ENCODE measurements at regions not wholly inside any gene's neighbourhood (a gene's known extent, or its start where the extent isn't known, plus 50 kb on each side); places are given as distances from the start of the nearest gene placed in this dataset.

DNA sequence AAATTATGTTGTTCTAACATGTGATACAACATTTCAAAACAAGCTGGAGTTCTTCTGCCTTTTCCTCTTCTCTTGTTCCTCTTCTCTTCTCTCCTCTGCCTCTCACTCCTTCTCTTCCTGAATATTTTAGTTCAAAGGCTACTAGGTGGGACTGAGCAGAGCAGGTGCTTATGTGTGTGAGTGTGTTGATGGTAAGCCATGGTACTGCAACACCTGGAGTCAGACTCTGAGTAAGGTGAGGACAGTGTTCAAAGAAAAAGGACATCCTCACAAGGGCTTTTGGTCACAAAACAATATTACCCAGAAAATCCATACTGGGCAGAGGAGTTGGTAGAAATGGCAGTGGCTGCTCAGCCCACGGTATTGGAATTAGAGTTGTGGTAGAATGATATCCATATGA is 1188.7 kb downstream of the SLITRK1 start:
- no peak for DNase-seq
- no peak for TF ChIP-seq POLR2A (IDR thresholded peaks at IDR 0.05)
- TF ChIP-seq, protein P1, sequence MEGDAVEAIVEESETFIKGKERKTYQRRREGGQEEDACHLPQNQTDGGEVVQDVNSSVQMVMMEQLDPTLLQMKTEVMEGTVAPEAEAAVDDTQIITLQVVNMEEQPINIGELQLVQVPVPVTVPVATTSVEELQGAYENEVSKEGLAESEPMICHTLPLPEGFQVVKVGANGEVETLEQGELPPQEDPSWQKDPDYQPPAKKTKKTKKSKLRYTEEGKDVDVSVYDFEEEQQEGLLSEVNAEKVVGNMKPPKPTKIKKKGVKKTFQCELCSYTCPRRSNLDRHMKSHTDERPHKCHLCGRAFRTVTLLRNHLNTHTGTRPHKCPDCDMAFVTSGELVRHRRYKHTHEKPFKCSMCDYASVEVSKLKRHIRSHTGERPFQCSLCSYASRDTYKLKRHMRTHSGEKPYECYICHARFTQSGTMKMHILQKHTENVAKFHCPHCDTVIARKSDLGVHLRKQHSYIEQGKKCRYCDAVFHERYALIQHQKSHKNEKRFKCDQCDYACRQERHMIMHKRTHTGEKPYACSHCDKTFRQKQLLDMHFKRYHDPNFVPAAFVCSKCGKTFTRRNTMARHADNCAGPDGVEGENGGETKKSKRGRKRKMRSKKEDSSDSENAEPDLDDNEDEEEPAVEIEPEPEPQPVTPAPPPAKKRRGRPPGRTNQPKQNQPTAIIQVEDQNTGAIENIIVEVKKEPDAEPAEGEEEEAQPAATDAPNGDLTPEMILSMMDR (IDR thresholded peaks at IDR 0.05) = no peak
- intact Hi-C loops (cut with DNase I; ENCODE audit: low total_unique reads) = no loop called here
- Histone ChIP-seq H3K27ac (no peak overlapping the region), H3K9me3 (no peaks in the 10 kb centered on the region), H3K27me3 (no peaks in the 10 kb centered on the region), H3K4me3 (no peak overlapping the region), H3K36me3 (no peaks in the 10 kb centered on the region), H3K4me1 (no peaks in the 10 kb centered on the region)

DNA sequence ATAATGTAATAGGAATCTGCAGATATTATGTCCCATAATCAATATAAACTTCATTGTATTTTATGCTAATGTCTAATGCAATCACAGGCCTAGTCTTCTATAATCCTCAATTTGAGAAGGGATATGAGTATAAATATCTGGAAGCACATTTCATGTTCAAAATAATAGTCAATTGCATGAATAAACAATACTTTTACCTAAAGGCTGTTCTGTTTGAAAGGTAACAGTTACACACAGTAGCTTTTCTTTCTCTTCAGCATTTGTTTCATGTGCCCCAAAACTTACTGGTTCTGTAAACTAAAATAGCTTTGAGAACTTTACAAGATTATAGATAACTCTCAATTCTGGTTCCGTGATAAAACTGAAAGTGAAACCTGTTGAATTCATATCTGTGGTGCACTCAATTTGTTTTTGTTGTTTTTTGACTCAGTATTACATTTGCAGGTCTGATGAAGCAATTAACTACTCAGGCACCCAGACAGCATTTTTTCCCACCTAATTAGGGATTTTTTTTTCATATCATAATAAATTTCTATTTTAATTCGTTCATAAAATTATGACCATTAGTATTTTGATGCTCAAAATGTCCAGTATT is 1193.8 kb downstream of the SLITRK1 start:
- H3K27me3 ChIP-seq = no peaks in the 10 kb centered on the region
- TF ChIP-seq, protein P1 (IDR thresholded peaks at IDR 0.05) = no peak
- no peak for TF ChIP-seq POLR2A (IDR thresholded peaks at IDR 0.05)
- intact Hi-C loops (cut with DNase I; ENCODE audit: low total_unique reads) = no loop called here
- no peaks in the 10 kb centered on the region for H3K36me3 ChIP-seq
- no peak for DNase-seq
- H3K4me1 ChIP-seq = no peaks in the 10 kb centered on the region
- H3K9me3 ChIP-seq = no peaks in the 10 kb centered on the region
- H3K27ac ChIP-seq = peak overlapping the region in 1 of 2 donors; percentile 9
- peak overlapping the region; percentile 3 to 18 for H3K4me3 ChIP-seq

DNA sequence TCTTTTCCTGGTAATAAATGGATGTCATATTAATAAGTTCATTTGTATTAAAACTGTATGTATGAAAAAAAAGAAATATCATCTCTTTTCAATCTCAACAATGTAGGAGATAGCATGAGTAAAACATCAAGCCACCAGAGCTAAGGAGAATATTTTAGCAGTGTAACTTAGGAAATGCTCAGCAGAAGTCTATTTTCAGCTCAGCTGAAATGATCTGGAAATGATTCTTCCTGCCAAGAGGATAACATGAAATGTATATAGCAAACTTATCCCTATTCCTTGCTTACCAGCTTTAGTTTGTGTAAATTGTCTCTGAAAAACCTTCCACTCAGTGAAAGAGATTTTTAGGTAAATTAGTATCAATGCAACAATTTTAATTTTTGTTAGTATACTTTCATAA is 1194.4 kb downstream of the SLITRK1 start:
- no peak for TF ChIP-seq POLR2A (IDR thresholded peaks at IDR 0.05)
- TF ChIP-seq, protein P1 (IDR thresholded peaks at IDR 0.05) = no peak
- DNase-seq = no peak
- H3K4me1 ChIP-seq = no peaks in the 10 kb centered on the region
- H3K27ac ChIP-seq = no peak overlapping the region
- no peaks in the 10 kb centered on the region for H3K27me3 ChIP-seq
- intact Hi-C loops (cut with DNase I; ENCODE audit: low total_unique reads) = no loop called here
- no peaks in the 10 kb centered on the region for H3K36me3 ChIP-seq
- no peak overlapping the region for H3K4me3 ChIP-seq
- H3K9me3 ChIP-seq = no peaks in the 10 kb centered on the region

DNA sequence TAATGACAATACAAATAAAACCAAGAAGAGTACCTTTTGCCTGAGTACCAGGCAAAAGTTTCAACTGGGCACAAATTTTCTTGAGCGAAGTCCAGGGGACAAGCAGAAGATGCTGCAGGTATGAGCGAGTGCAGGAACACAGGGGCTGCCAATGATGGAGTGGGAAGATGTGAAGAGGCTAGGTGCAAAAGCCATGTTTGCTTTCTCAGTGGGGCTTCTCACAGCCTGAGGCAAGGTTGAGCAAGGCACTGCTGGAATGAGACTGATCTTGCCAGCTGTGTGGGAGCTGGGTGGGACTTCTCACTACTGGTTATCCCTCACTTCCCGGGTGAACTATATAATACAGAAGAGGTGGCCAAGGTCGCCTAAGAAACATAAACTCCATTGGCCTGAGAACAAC is 1200.7 kb downstream of the SLITRK1 start:
- H3K4me3 ChIP-seq = no peak overlapping the region
- no peak overlapping the region for H3K27ac ChIP-seq
- TF ChIP-seq POLR2A (IDR thresholded peaks at IDR 0.05) = no peak
- TF ChIP-seq, protein P1 (IDR thresholded peaks at IDR 0.05) = no peak
- no peak for DNase-seq
- H3K36me3 ChIP-seq = no peaks in the 10 kb centered on the region
- H3K4me1 ChIP-seq = no peaks in the 10 kb centered on the region
- H3K27me3 ChIP-seq = no peaks in the 10 kb centered on the region
- no peaks in the 10 kb centered on the region for H3K9me3 ChIP-seq
- intact Hi-C loops (cut with DNase I; ENCODE audit: low total_unique reads) = no loop called here

DNA sequence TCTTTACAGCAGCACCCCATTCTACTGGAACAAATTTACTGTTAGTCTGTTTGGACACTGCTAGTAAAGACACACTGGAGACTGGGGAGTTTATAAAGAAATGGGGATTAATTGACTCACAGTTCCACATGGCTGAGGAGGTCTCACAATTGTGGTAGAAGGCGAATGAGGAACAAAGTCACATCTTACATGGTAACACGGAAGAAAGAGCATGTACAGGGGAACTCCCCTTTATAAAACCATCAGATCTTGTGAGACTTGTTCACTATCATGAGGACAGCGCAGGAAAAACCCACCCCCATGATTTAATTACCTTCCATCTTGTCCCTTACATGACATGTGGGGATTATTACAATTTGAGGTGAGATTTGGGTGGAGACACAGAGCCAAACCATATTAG is 1204.2 kb downstream of the SLITRK1 start:
- TF ChIP-seq POLR2A (IDR thresholded peaks at IDR 0.05) = no peak
- TF ChIP-seq, protein P1 (IDR thresholded peaks at IDR 0.05) = no peak
- DNase-seq = no peak
- Histone ChIP-seq H3K4me1 (no peaks in the 10 kb centered on the region), H3K36me3 (no peaks in the 10 kb centered on the region), H3K9me3 (no peaks in the 10 kb centered on the region), H3K4me3 (no peak overlapping the region), H3K27me3 (no peaks in the 10 kb centered on the region), H3K27ac (no peak overlapping the region)
- intact Hi-C loops (cut with DNase I; ENCODE audit: low total_unique reads) = no loop called here
